Smooth muscle cell (in vitro differentiated cells): ENCODE measurements at regions not wholly inside any gene's neighbourhood (a gene's known extent, or its start where the extent isn't known, plus 50 kb on each side); places are given as distances from the start of the nearest gene placed in this dataset.

Experiments used
- DNase-seq: peaks from one replicate; lab custom pipeline; 2025; ENCODE audit not compliant: unreplicated experiment; lab: John Stamatoyannopoulos, UW
- H2AFZ ChIP-seq: fragments of 200-600 bp; sonication (generic); 2 replicates; pipeline ENCODE4 v1.6.0; 2016; ENCODE audit warnings: antibody characterized with exemption, low read depth, mild to moderate bottlenecking
- H3F3A ChIP-seq: fragments of 200-600 bp; sonication (generic); 2 replicates; pipeline ENCODE4 v1.6.0; 2017; ENCODE audit warnings: antibody characterized with exemption, low read depth
- H3K27ac ChIP-seq: fragments of 200-600 bp; sonication (generic); 2 replicates; pipeline ENCODE4 v1.5.1; 2016; ENCODE audit warnings: low read depth, mild to moderate bottlenecking
- H3K27me3 ChIP-seq: fragments of 200-600 bp; sonication (generic); 2 replicates; pipeline ENCODE4 v1.6.1; 2016; ENCODE audit warnings: low read depth, mild to moderate bottlenecking
- H3K36me3 ChIP-seq: fragments of 200-600 bp; sonication (generic); 2 replicates; pipeline ENCODE4 v1.5.1; 2016; ENCODE audit warnings: low read depth
- H3K4me1 ChIP-seq: fragments of 200-600 bp; sonication (generic); 2 replicates; pipeline ENCODE4 v1.5.1; 2016; ENCODE audit warnings: low read depth
- H3K4me2 ChIP-seq: fragments of 200-600 bp; sonication (generic); 2 replicates; pipeline ENCODE4 v1.6.0; 2016; ENCODE audit warnings: mild to moderate bottlenecking
- H3K4me3 ChIP-seq: fragments of 200-600 bp; sonication (generic); 2 replicates; pipeline ENCODE4 v1.5.1; 2016; ENCODE audit warnings: mild to moderate bottlenecking
- H3K79me2 ChIP-seq: fragments of 200-600 bp; sonication (generic); 2 replicates; pipeline ENCODE4 v1.6.0; 2016; ENCODE audit warnings: low read depth, mild to moderate bottlenecking
- H3K9ac ChIP-seq: fragments of 200-600 bp; sonication (generic); 2 replicates; pipeline ENCODE4 v1.6.0; 2016; ENCODE audit warnings: low read depth
- H3K9me3 ChIP-seq: fragments of 200-600 bp; sonication (generic); replicated peaks from 2 replicates; pipeline ENCODE4 v1.5.1; 2016; ENCODE audit warnings: low read depth
- H4K20me1 ChIP-seq: fragments of 200-600 bp; sonication (generic); 2 replicates; pipeline ENCODE4 v1.6.0; 2016; ENCODE audit warnings: low read depth
- WGBS: methylation state at CpG from one replicate; pipeline ENCODE4 v1.1.7; 2016; ENCODE audit warnings: low lambda C conversion rate; 5-methylcytosine and 5-hydroxymethylcytosine counted together
- TF ChIP-seq, protein P1 (sequence below): fragments of 200-600 bp; sonication (generic); IDR thresholded peaks from 2 replicates; pipeline ENCODE4 v1.5.1; 2017; ENCODE audit warnings: borderline replicate concordance, mild to moderate bottlenecking, antibody characterized with exemption; ENCODE audit not compliant: insufficient read depth, poor library complexity, severe bottlenecking

DNA sequence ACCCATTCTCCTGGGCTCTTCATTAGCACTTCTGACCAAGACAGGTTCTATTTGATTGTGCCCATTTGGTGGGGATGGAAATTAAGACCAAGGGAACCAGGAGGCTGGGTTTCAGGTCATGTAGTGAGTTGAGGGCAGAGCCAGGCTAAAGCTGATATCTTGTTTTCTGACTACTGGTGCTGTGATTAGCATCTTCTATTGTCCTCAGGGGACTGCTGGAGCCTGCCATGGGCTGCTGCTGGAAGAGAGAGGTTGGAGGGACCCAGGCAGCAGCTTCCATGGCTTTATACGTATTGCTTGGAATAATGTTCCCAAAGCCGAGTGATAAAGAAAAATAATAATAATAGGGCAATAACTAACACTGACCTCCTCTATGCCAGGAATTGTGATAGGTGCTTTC is 211.4 kb upstream of the ROPN1 start:
- Histone ChIP-seq H3K9me3 (no peaks in the 10 kb centered on the region), H3K9ac (no peak overlapping the region), H3F3A (no peaks in the 10 kb centered on the region), H3K36me3 (no peaks in the 10 kb centered on the region), H3K27ac (no peak overlapping the region), H3K4me2 (no peak overlapping the region), H3K27me3 (no peaks in the 10 kb centered on the region), H4K20me1 (peaks cover 39% of the 10 kb centered on the region), H3K4me1 (peaks cover 14% of the 10 kb centered on the region), H3K4me3 (no peak overlapping the region), H3K79me2 (no peaks in the 10 kb centered on the region), H2AFZ (no peak overlapping the region)
- DNase-seq: no peak
- 100% methylated on average over 2 of the region's 2 CpGs for WGBS
- TF ChIP-seq, protein P1, sequence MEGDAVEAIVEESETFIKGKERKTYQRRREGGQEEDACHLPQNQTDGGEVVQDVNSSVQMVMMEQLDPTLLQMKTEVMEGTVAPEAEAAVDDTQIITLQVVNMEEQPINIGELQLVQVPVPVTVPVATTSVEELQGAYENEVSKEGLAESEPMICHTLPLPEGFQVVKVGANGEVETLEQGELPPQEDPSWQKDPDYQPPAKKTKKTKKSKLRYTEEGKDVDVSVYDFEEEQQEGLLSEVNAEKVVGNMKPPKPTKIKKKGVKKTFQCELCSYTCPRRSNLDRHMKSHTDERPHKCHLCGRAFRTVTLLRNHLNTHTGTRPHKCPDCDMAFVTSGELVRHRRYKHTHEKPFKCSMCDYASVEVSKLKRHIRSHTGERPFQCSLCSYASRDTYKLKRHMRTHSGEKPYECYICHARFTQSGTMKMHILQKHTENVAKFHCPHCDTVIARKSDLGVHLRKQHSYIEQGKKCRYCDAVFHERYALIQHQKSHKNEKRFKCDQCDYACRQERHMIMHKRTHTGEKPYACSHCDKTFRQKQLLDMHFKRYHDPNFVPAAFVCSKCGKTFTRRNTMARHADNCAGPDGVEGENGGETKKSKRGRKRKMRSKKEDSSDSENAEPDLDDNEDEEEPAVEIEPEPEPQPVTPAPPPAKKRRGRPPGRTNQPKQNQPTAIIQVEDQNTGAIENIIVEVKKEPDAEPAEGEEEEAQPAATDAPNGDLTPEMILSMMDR: no peak

DNA sequence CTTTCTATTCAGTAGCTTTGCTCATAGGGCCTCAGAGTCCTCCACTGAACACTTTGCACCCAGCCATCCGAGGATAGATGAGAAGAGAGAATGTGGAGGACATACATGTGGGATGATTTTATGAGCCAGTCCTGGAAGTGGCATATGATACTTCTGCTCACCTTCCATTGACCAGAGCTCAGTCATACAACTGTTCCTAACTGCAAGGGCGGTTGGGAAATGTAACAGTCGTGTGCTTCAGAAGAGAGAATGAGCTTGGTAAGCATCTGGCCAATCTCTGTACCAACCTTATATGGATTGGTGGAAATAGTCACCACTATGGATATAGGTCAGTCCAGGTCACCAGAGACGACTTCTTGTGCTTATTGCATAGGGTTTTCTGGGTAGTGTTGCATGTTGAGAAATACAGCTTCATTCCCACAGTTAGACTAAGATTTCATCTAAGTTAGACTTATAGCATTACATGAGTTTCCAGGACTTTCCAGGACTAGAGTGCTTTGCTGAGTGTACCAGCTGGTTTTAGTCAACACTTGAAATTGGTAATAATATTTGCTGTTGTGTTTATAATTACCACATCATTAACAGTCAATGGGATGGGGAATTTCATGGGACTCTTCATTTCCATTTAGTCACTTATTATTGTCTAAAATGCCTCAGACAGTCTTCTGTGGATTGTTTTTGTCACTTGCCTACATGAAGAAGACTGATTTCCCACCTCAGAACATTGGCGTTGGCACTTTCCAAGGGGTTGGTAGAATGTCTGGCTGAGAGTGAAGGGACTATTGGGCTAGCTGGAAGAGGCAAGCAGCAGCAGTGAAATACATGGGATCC is 214.5 kb upstream of the ROPN1 start:
- Histone ChIP-seq H3K36me3 (no peaks in the 10 kb centered on the region), H2AFZ (no peak overlapping the region), H3F3A (peaks cover 4% of the 10 kb centered on the region), H3K9ac (no peak overlapping the region), H3K27me3 (no peaks in the 10 kb centered on the region), H3K4me1 (peaks cover 5% of the 10 kb centered on the region), H4K20me1 (peaks cover 62% of the 10 kb centered on the region), H3K4me3 (no peak overlapping the region), H3K79me2 (no peaks in the 10 kb centered on the region), H3K27ac (no peak overlapping the region), H3K9me3 (no peaks in the 10 kb centered on the region), H3K4me2 (no peak overlapping the region)
- TF ChIP-seq, protein P1: no peak
- no peak for DNase-seq
- WGBS: 91% methylated on average over 5 of the region's 5 CpGs

DNA sequence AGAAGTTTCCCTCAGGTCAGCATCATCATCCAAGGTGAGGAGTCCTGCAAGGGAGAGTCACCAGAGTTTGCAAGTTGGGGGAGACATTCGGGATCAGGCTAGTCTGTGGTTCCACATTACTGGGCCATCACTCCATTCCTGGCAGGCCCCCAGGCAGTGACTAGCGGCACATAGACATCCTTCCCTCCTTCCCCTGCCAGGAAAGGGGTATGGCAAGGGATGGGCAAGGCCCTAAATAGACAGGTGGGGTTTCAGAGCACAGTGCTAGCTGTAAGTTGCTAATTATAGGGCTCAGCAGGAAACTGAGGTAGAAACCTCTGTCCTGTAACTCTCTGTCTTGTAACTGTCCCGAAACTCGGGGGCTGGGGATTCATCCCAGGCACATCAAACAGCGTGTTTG is 215.2 kb upstream of the ROPN1 start:
- Histone ChIP-seq H3K36me3 (no peaks in the 10 kb centered on the region), H2AFZ (no peak overlapping the region), H3K27me3 (no peaks in the 10 kb centered on the region), H3K79me2 (no peaks in the 10 kb centered on the region), H3K4me3 (no peak overlapping the region), H3K4me1 (peaks cover 5% of the 10 kb centered on the region), H3K27ac (no peak overlapping the region), H3K4me2 (no peak overlapping the region), H3K9ac (no peak overlapping the region), H3K9me3 (no peaks in the 10 kb centered on the region), H3F3A (peaks cover 4% of the 10 kb centered on the region), H4K20me1 (peaks cover 68% of the 10 kb centered on the region)
- DNase-seq: no peak
- TF ChIP-seq, protein P1: no peak
- WGBS: 96% methylated on average over 5 of the region's 5 CpGs
